HG02678 (cell line): ENCODE measurements at regions not wholly inside any gene's neighbourhood (a gene's known extent, or its start where the extent isn't known, plus 50 kb on each side); places are given as distances from the start of the nearest gene placed in this dataset.

Experiments
- ATAC-seq: cut with Tn5 transposase; IDR thresholded peaks from one replicate; pipeline ENCODE4 v1.9.1; 2021; ENCODE audit warnings: mild to moderate bottlenecking, moderate library complexity; ENCODE audit not compliant: unreplicated experiment

GRCh38 chr10:43728425-43728824 is 79.7 kb upstream of the ZNF32 start:
- ATAC-seq: no peak

GRCh38 chr10:43727935-43728334 is 79.3 kb upstream of the ZNF32 start:
- ATAC-seq: no peak

- ATAC-seq: no peak
Observed at GRCh38 chr10:43715334-43715733, 66.7 kb upstream of the ZNF32 start.

GRCh38 chr10:43712821-43713584 is 64.3 kb upstream of the ZNF32 start:
- no peak for ATAC-seq

GRCh38 chr10:43710772-43711471 is 62.2 kb upstream of the ZNF32 start:
- ATAC-seq: no peak

DNA sequence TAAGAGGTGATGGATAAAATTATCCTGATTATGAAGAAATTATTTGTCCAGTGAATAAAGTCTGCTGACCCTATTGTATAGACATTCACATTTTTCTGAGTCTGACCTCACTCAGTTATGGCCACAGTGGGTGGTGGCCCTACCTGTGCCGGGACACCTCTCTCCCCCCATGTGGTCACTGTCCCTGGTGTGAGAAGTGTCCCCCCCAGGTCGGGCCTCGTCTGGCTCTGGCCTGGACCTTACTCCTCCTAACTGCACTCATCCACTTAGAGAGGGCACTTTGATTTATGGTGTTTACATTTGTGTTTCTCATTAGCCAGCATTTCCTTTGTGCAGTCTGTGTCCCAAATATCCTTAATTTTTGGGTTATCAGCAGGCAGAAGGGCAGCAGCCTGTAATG is 59.6 kb upstream of the ZNF32 start:
- ATAC-seq: no peak

DNA sequence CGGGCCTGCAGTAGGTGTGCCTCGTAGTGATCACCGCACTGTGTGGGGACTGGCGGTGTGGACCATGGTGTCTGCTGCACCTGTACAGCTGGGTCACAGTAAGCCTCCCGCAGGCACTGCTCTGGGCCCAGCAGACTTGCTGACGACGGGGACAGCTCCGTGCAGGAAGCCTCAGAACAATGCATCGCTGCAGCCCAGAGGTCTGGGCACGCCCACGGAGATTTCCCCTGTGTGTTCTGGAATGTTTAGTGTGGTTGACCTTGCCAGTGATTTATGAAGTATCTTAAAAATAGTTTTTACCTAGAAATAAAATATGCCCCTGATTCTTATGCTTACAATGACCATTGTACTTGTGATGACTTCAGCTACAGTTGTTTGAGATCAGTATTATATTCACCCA is 59.1 kb upstream of the ZNF32 start:
- ATAC-seq: no peak

DNA sequence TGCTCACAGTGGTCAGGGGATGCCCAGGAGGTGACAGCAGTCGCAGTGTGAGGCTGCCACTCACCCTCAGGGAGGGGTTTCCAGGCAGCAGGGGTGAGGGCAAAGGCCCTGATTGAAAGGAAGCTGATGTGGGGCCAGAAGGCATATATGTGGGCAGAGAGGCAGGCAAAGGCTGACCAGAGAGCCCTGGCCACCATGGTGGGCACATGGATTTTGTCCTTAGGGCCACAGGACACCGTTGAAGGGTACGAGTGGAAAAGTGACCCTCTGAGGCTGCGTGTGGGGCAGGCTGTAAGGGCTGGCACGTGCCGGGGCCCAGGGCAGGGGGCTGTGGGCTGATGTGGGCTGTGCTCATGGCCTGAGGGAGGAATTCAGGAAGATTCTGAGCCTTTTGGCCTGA is 57.5 kb upstream of the ZNF32 start:
- ATAC-seq: no peak

DNA sequence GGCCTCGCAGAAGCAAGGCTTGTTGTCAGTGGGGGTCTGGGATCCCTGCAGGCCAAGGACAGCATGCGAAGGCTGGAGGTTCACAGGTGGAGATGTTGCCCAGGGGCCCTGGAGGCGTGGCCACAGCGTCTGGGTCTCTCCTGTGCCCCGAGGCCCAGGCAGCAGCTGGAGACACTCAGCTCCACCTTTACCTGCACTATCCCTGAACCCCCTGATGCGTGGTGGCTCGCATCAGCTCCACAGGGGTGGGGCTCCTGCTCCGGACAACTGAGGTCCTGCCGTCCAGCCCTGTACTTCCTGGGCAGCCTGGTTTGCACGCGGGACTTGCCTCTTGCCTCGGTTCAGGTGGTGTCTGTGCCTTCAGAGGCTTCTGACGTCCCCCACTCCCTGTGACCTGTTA is 54.6 kb upstream of the ZNF32 start:
- no peak for ATAC-seq

GRCh38 chr10:43702936-43703281 is 54.2 kb upstream of the ZNF32 start:
- no peak for ATAC-seq

GRCh38 chr10:43702213-43702935 is 53.7 kb upstream of the ZNF32 start:
- ATAC-seq: no peak

DNA sequence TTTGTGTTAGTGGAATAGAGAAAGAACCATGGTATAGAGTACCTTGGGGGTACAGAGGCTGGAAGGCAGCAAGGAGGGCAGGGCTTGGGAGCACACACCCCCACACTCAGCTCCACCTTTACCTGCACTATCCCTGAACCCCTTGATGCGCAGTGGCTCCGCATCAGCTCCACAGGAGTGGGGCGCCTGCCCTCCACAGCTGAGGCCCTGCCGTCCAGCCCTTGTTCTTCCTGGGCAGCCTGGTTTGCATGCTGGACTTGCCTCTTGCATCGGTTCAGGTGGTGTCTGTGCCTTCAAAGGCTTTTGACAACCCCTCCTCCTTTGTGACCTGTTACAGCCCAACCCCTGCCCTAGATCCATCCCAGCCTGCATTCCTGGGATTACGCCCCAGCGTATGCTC is 52.6 kb upstream of the ZNF32 start:
- ATAC-seq: no peak

GRCh38 chr10:43700306-43700705 is 51.6 kb upstream of the ZNF32 start:
- no peak for ATAC-seq

GRCh38 chr10:43699516-43699915 is 50.8 kb upstream of the ZNF32 start:
- ATAC-seq: no peak
